ENCODE measurements at regions not wholly inside any gene's neighbourhood (a gene's known extent, or its start where the extent isn't known, plus 50 kb on each side); places are given as distances from the start of the nearest gene placed in this dataset.
"Not testable (repeated sequence)": the region's sequence is repeated elsewhere in the genome, so short reads cannot be mapped to it uniquely, and the experiment has no call there.

DNA sequence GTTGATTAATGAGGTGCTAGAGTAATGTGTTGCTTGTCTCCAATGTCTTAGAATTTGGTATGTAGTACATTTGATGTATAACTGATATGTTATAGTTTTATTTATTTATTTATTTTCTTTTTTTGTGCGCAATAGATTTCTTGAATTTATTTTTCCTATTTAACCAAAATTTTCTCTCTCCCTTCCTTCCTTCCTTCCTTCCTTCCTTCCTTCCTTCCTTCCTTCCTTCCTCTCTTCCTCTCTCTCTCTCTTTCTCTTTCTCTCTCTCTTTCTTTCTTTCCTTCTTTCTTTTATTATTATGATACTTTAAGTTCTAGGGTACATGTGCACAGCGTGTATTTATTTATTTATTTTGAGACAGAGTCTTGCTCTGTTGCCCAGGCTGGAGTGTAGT lies 256.2 kb upstream of the TBL1XR1 start:
- DNase-seq (ENCODE audit: low read depth, low spot score) = no peak

DNA sequence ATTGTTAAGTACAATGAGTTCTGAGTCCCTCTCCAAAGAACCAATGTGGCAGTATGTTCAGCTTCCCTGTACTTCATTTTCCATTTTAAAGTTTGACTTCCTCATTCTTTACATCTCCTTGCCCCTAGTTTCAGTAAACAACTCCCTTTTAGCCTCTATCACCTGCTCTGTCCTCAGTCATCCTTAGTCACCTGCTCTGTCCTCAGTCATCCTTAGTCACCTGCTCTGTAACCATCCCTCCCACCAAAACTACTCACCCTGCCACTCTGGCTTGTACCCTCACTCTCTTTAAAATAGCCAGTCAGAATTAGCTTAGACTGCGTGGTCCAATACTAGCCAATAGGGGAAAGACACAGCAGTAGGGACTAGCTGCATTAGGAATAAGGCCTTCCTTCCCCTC lies 259.9 kb upstream of the TBL1XR1 start:
- DNase-seq (ENCODE audit: low read depth, low spot score) = not testable (repeated sequence)

DNA sequence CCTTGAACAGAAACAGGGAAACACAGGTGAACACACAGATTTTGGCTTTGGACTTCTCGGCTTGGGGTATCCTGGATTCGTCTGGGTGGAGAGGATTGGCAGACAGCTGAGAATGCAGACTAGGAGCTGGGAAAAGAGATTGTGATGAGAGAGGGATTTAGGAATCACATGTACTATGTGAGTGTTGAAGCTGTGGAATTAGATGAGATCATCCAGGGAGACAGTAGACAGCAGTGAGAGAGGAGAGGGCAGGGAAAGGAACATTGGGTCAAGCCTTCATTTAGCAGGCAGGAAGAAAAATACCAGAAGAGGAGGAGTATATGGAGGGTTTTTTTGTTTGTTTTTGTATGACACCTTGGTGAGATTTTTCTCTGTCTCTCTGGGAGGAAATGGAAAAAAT lies 262.1 kb upstream of the TBL1XR1 start:
- DNase-seq (ENCODE audit: low read depth, low spot score) = peak; percentile 57

DNA sequence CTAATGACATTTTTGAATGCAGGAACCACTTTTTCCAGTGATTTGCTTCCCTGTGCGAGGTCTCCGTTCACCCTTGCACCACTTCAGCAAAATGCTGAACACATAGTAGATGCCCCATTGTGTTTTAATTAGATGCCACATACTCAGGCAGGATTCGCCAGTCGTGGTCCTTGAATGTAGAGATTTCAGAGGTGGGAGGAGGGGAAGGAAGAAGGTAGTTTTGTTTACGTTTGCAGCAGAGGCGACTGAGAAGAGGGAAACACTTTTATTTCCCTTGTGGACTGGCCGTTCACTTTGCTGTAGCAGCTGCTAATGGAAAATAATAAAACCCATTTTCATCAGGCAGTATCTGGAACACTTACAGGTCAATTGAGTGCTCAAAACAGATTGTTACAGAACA lies 262.8 kb upstream of the TBL1XR1 start:
- DNase-seq (ENCODE audit: low read depth, low spot score) = no peak

DNA sequence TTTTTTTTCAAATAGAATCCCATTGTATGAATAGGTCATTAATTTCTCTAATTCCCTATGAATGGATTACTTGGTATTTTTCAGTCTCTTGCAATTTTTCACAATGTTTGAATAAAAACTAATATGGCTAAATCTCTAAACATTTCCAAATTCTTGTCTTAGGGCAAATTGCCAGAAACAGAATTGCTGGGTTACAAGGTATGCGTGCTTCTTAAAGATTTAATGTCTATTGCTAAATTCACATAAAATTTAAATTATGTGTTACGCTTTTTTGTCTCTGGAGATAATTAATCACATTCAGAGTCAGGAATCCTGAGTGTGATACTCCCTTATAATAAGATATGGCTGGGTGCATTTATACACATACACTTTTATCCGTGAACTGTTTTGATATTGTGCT lies 264.5 kb upstream of the TBL1XR1 start:
- no peak for DNase-seq (ENCODE audit: low read depth, low spot score)

DNA sequence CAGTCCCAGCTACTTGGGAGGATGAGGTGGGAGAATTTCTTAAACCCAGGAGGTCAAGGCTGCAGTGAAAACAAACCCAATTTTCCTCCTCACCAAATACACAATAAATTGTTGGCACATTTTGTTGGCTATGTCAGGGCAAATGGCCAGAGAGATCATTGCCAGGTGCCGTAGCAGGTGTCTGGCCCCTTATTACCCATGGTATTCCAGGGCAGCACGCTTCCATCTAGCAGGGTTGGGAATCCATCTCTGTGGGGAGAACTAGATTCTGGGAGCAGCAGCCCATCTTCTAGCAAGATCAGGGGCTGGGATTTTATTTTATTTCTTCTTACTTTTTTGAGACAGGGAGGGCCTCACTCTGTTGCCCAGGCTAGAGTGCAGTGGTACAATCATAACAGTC lies 266.1 kb upstream of the TBL1XR1 start:
- DNase-seq (ENCODE audit: low read depth, low spot score) = not testable (repeated sequence)

DNA sequence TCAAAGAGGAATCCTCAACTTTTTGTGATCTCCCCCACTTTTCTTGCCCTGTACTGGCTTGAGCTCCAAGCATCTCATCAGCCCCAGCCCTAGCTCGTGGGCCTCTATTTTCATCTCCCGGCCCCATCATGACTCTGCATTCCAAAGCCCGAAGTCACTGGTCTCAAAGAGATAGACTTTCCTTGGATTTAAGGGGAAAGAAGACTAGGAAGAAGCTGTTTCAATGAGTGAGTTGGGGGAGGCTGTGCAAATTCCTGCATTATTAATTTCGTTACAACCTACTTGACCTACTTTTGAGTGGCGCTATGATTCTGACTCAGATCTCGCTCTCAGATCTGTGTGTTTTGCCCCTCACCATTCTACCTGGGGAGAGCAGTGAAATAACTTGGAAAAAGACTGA lies 266.6 kb upstream of the TBL1XR1 start:
- DNase-seq (ENCODE audit: low read depth, low spot score) = no peak

DNA sequence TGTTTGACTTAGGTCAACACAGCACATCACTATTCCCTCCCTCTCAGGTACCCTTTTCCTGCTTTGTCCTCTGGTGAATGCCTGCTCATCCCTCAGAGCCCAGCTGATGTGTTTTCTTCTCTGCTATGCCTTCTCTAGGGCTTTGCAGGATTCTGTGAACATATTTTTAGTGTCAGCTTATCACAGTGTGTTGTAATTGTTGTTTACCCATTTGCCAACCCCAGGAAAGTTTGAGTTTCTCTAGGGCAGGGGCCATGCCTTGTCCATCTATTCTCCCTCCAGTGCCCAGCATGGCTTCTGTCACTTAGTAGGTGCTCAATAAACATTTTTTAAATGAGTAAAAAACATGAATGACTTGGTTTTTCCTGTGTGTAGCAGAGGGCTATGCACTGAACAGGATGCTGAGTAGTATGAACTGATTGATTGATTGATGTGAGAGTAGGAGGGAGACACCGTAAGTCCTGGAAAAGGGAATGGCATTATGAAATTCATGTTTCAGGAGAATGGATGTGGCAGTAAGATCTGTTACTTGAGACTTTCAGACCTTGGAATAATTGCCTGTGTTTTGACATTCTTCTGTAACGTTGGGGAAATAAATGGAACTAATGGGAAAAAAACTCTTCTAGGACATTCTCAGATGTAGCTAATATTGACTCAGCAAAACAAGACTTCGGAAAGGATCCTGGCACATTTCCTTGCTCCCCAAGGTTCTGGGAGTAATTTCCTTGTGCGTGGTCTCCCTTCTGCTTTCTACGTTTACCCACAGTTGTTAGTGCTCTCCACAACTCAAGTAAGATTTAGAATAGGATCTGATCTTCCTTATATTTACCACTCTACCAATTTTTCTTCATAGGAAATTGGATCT lies 267.3 kb upstream of the TBL1XR1 start:
- no peak for DNase-seq (ENCODE audit: low read depth, low spot score)

DNA sequence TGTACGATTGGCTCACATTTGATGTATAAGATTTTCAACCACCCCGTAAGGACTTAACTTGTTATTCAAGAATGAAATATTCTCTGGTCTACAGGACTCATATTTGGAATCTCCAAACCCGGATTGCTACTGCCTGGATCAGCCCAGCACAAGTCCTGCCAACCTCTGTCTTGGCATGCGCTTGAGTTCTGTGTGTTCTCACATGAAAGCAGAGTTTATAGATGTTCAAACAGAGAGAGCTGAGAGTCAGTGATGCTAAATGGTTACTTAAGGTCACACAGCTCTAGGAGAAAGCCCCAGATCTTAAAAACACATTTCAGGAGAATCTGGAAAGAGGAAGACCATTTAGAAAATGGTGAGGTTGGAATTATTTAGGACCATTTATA lies 268.0 kb upstream of the TBL1XR1 start:
- DNase-seq (ENCODE audit: low read depth, low spot score) = no peak

DNA sequence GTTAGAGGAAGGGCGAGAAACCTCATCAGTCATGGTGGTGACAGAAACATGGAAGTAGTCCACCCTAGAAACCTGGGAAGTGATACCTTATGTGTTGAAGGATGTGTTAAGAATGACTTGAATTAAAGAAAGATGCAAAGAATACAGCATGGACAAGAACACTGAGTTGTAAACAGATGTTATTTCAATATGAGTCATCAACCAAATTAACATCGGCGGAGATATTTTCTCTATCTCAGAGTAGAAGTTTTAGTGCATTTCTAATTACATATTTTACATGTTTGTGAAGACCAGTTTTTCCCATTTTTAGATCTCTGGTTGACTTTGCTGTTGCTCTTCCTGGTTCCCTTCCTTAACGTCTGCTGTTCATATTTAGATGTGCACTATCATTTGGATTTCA lies 268.8 kb upstream of the TBL1XR1 start:
- no peak for DNase-seq (ENCODE audit: low read depth, low spot score)

DNA sequence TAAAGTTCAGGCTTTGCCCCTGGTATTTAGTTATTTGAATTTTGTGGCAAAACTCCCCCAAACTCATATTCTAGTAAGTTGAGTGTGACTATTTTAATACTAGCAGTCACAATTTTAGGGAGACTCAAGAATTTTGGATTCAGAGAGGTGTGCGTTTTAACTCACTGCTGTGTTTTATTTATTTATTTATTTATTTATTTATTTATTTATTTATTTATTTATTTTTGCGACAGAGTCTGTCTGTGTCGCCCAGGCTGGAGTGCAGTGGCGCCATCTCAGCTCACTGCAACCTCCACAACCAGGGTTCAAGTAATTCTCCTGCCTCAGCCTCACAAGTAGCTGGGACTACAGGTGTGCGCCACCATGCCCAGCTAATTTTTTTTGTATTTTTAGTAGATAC lies 269.3 kb upstream of the TBL1XR1 start:
- DNase-seq (ENCODE audit: low read depth, low spot score) = not testable (repeated sequence)

DNA sequence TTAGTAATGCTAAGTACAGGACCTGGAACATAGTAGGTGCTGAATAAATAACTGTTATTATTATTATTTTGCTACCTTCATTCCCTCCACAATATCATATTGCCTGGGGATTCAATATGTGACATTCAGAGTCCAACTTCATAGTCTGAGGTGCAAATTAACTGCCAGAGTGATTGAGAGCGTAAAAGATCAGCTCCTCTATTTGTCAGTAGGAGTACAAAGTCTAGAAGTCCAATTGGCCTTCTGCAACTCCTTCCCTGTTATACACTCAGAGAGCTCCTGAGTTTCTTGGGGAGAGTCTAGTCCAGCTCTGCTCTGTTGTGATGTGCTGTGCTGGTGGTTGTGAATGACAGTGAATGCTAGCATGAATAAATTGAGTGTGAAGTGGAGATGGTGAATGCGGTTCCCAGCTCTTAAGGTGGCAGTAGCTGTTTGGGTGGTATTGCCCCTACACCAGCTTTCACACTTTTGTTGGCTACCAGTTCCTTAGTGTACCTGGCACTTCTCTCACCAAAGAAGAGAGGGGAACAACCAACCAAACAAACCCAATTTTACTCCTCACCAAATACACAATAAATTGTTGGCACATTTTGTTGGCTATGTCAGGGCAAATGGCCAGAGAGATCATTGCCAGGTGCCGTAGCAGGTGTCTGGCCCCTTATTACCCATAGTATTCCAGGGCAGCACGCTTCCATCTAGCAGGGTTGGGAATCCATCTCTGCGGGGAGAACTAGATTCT lies 270.1 kb upstream of the TBL1XR1 start:
- no peak for DNase-seq (ENCODE audit: low read depth, low spot score)

DNA sequence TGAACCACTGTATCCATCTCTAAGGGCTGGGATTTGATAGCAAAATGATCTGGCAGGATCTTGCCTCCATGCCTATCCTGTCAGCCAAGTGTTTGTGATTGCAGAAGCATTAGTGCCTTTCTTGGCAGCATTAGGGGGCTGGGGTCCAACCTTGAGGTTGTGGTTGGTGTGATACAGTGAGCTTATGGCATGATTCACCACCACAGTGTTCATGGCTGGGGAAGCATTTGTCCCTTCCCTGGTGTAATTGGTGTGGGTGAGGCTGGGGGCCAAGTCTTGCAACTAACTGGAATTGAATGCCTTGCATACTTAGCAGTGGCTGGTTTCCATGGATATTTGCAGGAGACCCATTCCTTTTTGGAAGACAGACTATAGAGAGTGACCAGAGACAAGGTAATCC lies 271.0 kb upstream of the TBL1XR1 start:
- no peak for DNase-seq (ENCODE audit: low read depth, low spot score)

DNA sequence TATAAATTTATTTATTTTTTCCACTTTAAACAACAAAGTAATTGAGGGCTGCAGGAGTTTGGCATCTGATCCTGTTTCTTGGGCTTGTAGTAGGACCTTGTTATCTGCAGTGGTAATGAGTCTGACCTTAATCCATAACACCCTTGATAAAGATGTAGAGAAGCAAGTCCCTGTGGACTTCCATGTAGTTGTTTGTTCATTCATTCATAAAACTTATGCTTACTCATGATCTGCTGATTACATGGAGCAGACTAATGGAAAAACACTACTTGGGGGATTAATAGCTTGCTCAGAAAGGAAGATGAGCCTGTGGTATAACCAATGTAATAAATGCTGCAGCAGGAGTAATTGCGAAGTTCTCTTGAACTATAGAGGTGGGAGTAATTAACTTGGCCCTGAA lies 271.5 kb upstream of the TBL1XR1 start:
- no peak for DNase-seq (ENCODE audit: low read depth, low spot score)

DNA sequence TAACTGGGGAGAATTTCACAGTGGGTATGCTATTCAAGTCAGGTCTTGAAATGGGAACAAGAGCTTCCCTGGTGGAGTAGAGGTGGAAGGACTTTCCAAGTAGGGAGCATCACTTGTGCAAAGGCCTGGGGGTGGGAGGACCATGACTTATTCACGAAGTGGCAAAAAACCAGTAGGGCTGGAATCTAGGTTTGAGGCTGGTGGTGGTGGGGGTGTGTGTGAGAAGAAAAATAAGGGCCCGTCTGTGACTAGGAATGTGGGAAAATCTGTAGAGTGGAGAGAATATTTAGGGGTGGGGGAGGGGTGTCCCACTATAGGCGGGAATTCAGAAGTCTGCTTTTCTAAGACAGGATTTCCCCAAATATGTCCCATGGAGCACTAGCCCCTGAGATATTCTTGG lies 271.9 kb upstream of the TBL1XR1 start:
- DNase-seq (ENCODE audit: low read depth, low spot score) = no peak

DNA sequence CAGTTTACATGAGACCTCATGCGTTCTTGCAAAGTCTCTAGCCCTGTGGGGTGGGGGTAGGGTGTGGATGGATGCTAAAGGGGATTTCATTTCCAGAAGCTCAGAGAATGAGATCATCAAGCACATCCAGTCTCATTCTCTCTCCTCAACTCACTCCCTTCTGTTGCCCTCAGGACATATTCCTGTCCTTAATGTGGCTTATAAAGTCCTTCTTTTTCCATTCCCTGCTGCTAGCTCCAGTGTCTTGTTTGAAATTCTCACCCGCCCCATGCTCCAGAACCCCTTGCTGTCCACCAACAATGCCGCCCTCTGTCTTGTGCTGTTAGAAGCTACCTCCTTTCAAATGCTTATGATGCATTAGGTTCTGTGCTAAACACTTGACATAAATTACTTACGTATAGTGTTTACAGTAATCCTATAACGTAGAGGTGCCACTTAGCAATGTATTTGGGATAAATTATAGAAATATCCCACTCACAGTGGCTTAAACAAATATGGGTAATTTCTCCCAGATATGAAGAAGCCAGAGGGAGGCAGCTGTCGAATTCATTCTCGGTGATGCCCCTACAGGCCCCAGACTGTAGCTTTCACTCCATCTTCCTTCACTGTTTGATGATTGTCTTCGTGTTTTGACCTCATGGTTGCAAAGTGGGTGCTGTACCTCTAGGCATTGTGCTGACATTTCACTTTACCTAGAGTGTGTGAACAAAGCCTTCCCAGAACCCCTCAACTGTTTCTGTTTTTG lies 273.1 kb upstream of the TBL1XR1 start:
- no peak for DNase-seq (ENCODE audit: low read depth, low spot score)

DNA sequence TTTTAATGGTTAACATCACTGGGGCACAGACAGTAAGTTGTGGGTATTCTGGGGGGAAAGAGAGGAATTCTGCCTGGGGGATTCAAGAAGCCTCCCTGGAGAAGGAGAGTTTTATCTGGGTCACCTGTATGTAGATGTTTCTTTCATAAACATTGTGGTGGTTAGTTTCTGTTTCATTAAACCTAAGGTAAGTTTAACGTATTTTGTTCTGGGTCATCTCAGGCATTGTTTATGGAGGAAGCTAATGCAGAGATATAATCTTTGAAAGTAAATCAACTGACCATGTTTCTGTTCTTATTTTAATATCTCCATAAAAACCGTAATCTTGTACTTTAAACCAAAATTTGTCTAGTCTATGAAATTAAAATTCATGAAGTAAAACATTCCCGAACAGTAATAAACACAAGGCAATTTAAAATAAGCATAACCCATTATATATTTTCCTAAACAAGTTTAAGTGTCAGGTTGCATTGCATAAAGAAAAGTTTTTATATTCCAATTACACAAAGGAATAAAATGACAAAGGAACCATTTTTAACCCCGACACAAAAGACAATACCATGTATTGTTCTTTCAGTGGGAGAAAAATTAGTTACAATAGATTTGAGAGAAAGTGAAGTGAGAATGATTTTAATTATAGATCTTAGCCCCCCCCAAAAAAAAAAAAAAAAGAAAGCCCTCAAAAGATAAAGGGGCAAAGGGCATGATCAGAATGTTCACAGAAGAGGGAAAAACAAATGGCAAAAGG lies 274.6 kb upstream of the TBL1XR1 start:
- no peak for DNase-seq (ENCODE audit: low read depth, low spot score)

DNA sequence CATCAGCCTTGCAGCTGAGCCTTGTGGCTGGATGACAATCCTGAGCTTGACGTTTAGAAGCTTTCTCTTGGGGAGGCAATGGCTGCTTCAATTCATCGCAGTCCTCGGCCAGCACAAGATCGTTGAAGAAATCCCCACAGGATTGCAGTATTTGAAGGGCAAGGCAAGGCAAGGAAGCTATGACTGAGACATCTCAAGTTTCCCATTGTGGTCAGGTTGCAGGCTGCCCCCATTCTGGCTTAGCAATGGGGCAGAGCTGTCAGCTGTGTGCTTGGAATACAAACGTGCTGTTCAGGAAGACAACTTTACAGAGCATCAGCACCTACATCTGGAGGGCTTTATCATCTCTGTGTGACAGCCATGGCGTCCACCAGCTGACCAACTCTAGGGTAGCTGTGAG lies 275.9 kb upstream of the TBL1XR1 start:
- DNase-seq (ENCODE audit: low read depth, low spot score) = no peak

DNA sequence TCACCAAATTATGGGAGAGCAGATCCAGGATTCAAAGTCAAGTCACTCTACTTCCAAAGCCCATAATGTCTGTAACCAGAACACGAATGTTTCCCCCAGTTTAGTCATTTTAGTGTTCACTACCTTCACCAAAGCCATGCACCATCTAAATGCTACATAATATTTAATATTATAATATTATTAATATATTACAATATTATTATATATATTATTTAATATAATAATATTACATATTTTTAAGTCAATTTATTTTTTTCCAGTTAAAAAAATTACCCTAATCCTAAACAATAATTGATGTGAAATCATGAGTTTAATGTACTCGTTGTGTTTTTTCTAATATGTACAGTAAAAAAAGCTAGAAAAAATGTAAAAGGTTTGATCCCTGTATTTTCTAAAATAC lies 276.6 kb upstream of the TBL1XR1 start:
- no peak for DNase-seq (ENCODE audit: low read depth, low spot score)

DNA sequence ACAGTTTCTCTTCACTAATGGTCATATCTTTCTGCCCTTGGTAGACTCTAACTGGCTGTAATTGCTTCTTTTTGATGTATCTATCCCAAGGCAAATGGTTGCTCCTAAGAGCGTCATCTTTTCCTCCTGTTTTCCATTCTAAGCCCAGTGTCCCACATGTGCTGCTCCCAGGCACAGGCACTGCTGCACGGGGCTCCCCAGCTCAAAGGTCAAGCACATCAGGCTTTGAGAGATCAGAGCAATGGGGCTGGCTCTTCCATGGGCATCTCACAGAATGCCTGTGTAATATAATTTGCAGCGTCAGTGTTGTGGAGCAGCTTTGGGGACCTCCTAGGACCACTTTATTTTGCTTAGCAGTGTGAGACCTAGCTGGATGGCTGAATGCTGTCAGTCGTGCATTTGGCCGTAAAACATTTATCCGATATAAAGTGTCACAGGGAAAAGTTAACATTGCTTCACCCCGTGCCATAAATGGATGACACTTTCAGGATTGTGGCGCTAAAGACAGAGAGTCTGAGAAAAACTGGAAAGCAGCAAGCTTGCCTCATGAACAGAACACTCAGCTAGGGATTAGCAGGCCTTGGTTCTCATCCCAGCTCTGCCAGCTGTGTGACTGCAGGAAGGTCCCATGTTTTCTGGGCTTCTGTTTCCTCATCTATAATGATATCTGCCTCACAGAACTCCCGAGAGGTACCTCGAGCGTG lies 277.5 kb upstream of the TBL1XR1 start:
- no peak for DNase-seq (ENCODE audit: low read depth, low spot score)

DNA sequence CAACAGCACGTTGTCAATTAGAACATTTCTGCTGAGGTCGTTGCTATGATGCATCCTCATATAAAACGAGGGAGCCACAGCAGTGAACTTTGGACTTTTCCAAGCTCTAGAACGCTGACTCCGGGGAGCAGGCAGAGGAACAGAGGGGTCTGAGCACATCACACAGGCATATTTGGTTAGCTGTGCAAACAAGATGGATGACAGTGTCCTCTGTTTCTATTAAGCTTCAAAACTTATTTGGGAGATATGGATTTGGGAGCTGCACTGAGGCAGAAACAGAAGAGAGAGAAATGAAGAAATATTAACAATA lies 278.0 kb upstream of the TBL1XR1 start:
- no peak for DNase-seq (ENCODE audit: low read depth, low spot score)
